ENCODE measurements at regions not wholly inside any gene's neighbourhood (a gene's known extent, or its start where the extent isn't known, plus 50 kb on each side); places are given as distances from the start of the nearest gene placed in this dataset.

- DNase-seq: no peak
Measured at GRCh38 chr1:168782559-168783116, 53.6 kb upstream of the DPT start.

GRCh38 chr1:168783458-168784210 is 54.6 kb upstream of the DPT start:
- no peak for DNase-seq

GRCh38 chr1:168786476-168787330 is 57.7 kb upstream of the DPT start:
- no peak for DNase-seq

- DNase-seq: no peak
Measured at GRCh38 chr1:168788258-168788657, 59.3 kb upstream of the DPT start.

- DNase-seq: no peak
Measured at GRCh38 chr1:168789501-168789900, 60.5 kb upstream of the DPT start.

GRCh38 chr1:168792142-168792541 is 63.1 kb upstream of the DPT start:
- DNase-seq: no peak

- no peak for DNase-seq
Measured at GRCh38 chr1:168792592-168793125, 63.7 kb upstream of the DPT start.

GRCh38 chr1:168794057-168794456 is 65.1 kb upstream of the DPT start:
- no peak for DNase-seq

GRCh38 chr1:168795681-168796080 is 66.7 kb upstream of the DPT start:
- DNase-seq: no peak

GRCh38 chr1:168799927-168800605 is 71.1 kb upstream of the DPT start:
- no peak for DNase-seq

GRCh38 chr1:168801032-168801745 is 72.2 kb upstream of the DPT start:
- no peak for DNase-seq

GRCh38 chr1:168803806-168804510 is 75.0 kb upstream of the DPT start:
- DNase-seq: no peak

- DNase-seq: no peak
Measured at GRCh38 chr1:168806952-168807351, 77.9 kb upstream of the DPT start.

- no peak for DNase-seq
Measured at GRCh38 chr1:168811176-168811575, 82.2 kb upstream of the DPT start.

GRCh38 chr1:168819668-168820067 is 90.7 kb upstream of the DPT start:
- no peak for DNase-seq

GRCh38 chr1:168821434-168821833 is 92.4 kb upstream of the DPT start:
- no peak for DNase-seq

- DNase-seq: no peak
Measured at GRCh38 chr1:168822911-168823310, 93.9 kb upstream of the DPT start.

GRCh38 chr1:168823988-168824387 is 95.0 kb upstream of the DPT start:
- DNase-seq: no peak

GRCh38 chr1:168824418-168825065 is 95.5 kb upstream of the DPT start:
- DNase-seq: no peak

GRCh38 chr1:168825129-168825528 is 96.1 kb upstream of the DPT start:
- DNase-seq: no peak

GRCh38 chr1:168825820-168826219 is 96.8 kb upstream of the DPT start:
- DNase-seq: no peak
